HG03442 (cell line): ENCODE measurements at regions not wholly inside any gene's neighbourhood (a gene's known extent, or its start where the extent isn't known, plus 50 kb on each side); places are given as distances from the start of the nearest gene placed in this dataset.

ENCODE experiments used
- ATAC-seq: cut with Tn5 transposase; IDR thresholded peaks from one replicate; pipeline ENCODE4 v1.9.1; 2021; ENCODE audit warnings: mild to moderate bottlenecking, moderate library complexity; ENCODE audit not compliant: unreplicated experiment

- no peak for ATAC-seq
Observed at GRCh38 chr12:13451776-13452175, 255.2 kb downstream of the EMP1 start.

- ATAC-seq = no peak
Observed at GRCh38 chr12:13450231-13451080, 253.9 kb downstream of the EMP1 start.

- no peak for ATAC-seq
Observed at GRCh38 chr12:13444076-13444475, 247.6 kb downstream of the EMP1 start.

GRCh38 chr12:13443498-13443897 lies 247.0 kb downstream of the EMP1 start:
- ATAC-seq = no peak

GRCh38 chr12:13443028-13443427 lies 246.5 kb downstream of the EMP1 start:
- ATAC-seq = no peak

GRCh38 chr12:13442457-13442856 lies 245.9 kb downstream of the EMP1 start:
- ATAC-seq = no peak

GRCh38 chr12:13440844-13441243 lies 244.3 kb downstream of the EMP1 start:
- ATAC-seq = no peak

- ATAC-seq = no peak
Observed at GRCh38 chr12:13437541-13437940, 241.0 kb downstream of the EMP1 start.

- no peak for ATAC-seq
Observed at GRCh38 chr12:13436696-13437391, 240.3 kb downstream of the EMP1 start.

- no peak for ATAC-seq
Observed at GRCh38 chr12:13436182-13436581, 239.7 kb downstream of the EMP1 start.

- no peak for ATAC-seq
Observed at GRCh38 chr12:13435235-13435933, 238.9 kb downstream of the EMP1 start.

GRCh38 chr12:13433768-13434167 lies 237.2 kb downstream of the EMP1 start:
- no peak for ATAC-seq

- ATAC-seq = no peak
Observed at GRCh38 chr12:13431041-13431440, 234.5 kb downstream of the EMP1 start.

GRCh38 chr12:13428538-13429265 lies 232.2 kb downstream of the EMP1 start:
- no peak for ATAC-seq

- ATAC-seq = no peak
Observed at GRCh38 chr12:13425766-13426165, 229.2 kb downstream of the EMP1 start.

GRCh38 chr12:13422291-13422690 lies 225.8 kb downstream of the EMP1 start:
- no peak for ATAC-seq

GRCh38 chr12:13417516-13417915 lies 221.0 kb downstream of the EMP1 start:
- ATAC-seq = no peak

- no peak for ATAC-seq
Observed at GRCh38 chr12:13411287-13411686, 214.8 kb downstream of the EMP1 start.

GRCh38 chr12:13405961-13406703 lies 209.6 kb downstream of the EMP1 start:
- no peak for ATAC-seq
